ENCODE measurements at regions not wholly inside any gene's neighbourhood (a gene's known extent, or its start where the extent isn't known, plus 50 kb on each side); places are given as distances from the start of the nearest gene placed in this dataset.

- TF ChIP-seq CTCF (conservative IDR thresholded peaks at IDR 0.05; ENCODE audit: low read depth, low read length) = no peak
- no peak for TF ChIP-seq EZH2 (IDR thresholded peaks at IDR 0.05; ENCODE audit: borderline replicate concordance, low read depth, low read length, poor library complexity, severe bottlenecking)
Measured at GRCh38 chr4:46550471-46550870, 160.5 kb upstream of the GABRA2 start.

Measured in A673 (cell line).